Hepatic stellate cell (primary cell): ENCODE measurements at regions not wholly inside any gene's neighbourhood (a gene's known extent, or its start where the extent isn't known, plus 50 kb on each side); places are given as distances from the start of the nearest gene placed in this dataset.
"Not testable (repeated sequence)": the region's sequence is repeated elsewhere in the genome, so short reads cannot be mapped to it uniquely, and the experiment has no call there.

ENCODE experiments used
- DNase-seq: peaks from one replicate; pipeline ENCODE4 v3.0.0; 2011; ENCODE audit warnings: low spot score

DNA sequence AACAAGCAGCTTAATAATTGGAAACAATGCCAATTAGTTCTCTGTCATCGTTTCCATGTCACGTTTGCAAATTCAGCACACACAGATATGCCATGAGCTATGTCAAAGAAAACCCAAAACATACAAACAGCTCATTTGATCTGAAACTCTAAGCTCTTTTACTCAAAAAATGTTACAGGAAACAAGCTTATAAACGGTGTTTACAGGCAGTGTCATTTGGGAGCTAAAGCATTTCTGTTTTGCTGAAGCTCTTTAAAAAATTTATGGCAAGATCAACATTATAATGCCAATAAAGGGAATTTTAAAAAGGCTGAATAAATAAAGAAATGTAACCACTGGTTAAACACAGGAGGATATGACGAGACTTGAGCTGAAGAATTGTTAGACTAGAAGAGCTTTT lies 94.0 kb upstream of the HS3ST2 start:
- DNase-seq, result no peak

DNA sequence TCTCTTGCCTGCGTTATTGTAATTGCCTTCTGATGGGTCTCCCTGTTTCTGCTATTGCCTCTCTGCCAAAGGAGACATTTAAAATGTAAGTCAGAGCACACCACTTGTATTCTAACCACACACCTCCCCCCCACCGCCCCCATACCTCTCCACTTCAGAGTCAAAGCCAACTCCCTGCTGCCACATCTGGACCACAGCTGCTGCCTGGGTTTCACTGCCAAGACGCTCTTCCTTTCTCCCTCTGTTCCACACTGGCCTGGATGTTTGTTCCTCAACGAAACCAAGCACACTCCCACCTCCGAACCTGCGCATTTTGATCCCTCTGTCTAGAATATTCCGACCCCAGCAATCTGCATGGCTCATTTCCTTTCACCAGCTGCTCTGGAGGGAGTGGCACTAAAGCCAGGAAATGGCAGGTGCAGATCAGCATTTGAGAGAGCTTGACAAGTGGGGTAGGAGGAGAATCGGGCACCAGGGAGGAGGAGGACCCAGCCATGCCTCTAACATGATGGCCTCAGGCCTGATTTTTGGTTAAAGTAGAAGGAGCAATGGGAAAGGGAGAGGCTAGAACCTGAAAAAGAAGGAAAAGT lies 92.4 kb upstream of the HS3ST2 start:
- no peak for DNase-seq

DNA sequence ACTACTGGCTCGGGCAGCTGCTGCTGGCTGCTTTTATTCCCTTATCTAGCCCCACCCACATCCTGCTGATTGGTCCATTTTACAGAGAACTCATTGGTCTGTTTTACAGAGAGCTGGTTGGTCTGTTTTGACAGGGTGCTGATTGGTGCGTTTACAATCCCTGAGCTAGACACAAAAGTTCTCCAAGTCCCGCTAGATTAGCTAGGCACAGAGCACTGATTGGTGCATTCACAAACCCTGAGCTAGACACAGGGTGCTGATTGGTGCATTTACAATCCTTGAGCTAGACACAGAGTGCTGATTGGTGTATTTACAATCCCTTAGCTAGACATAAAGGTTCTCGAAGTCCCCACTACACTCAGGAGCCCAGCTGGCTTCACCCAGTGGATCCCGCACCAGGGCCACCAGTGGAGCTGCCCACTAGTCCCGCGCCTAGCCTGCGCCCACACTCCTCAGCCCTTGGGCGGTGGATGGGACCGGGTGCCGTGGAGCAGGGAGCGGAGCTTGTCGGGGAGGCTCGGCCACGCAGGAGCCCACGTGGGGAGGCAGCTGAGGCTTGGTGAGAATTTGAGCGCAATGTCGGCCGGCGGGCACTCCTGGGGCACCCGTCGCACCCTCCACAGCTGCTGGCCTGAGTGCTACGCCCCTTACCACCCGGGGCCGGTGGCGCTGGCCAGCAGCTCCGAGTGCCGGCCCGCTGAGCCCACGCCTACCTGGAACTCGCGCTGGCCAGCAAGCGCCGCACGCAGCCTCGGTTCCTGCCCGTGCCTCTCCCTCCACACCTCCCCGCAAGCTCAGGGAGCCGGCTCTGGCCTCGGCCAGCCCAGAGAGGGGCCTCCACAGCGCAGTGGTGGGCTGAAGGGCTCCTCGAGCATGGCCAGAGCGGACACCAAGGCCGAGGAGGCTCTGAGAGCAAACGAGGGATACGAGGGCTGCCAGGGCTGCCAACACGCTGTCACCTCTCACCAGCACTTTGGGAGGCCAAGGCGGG lies 91.1 kb upstream of the HS3ST2 start:
- DNase-seq, result not testable (repeated sequence)

DNA sequence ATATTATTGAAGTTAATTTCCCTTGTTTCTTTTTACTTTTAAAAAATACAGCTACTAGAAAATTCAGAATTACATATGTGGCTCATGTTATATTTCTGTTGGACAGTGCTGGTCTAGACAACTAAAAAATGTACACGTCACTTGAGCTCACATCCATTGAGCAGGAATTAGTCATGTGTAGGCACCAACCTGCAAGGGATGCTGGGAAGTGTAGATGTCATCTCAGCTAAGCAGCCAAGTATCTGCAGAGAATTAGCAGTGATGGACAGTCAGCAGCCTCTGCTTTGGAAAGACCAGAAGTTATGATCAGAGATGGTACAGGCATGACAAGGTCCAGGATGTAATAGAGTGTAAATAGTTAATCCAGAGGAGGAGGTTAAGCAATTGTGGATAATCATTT lies 87.1 kb upstream of the HS3ST2 start:
- DNase-seq, result no peak

- no peak for DNase-seq
Measured at GRCh38 chr16:22727285-22728166, 86.4 kb upstream of the HS3ST2 start.

- DNase-seq, result no peak
Measured at GRCh38 chr16:22728167-22728836, 85.7 kb upstream of the HS3ST2 start.

- DNase-seq, result no peak
Measured at GRCh38 chr16:22732400-22732799, 81.6 kb upstream of the HS3ST2 start.

DNA sequence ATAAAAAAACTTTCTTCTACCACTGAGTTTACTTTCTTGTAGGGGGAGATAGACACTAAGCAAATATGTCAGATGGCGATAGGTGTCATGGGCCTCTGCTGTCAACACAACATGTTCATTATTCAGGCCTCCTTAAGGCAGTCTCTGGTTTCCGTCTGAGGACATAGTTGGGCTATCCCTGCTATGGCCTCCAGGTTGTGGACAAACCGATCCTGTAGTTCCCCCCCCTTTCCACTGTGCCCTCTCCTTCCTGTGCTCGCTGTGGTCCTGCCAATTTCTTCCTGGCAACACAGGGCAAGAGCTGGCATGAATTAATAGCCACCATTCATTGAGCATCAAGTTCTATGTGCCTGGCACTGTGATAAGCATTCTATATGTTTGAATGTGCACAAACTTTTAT lies 81.0 kb upstream of the HS3ST2 start:
- DNase-seq, result no peak

- DNase-seq, result no peak
Measured at GRCh38 chr16:22734368-22734767, 79.6 kb upstream of the HS3ST2 start.

GRCh38 chr16:22736791-22737190 lies 77.2 kb upstream of the HS3ST2 start:
- no peak for DNase-seq

GRCh38 chr16:22739077-22739476 lies 74.9 kb upstream of the HS3ST2 start:
- DNase-seq, result no peak

GRCh38 chr16:22743401-22743800 lies 70.6 kb upstream of the HS3ST2 start:
- no peak for DNase-seq

- no peak for DNase-seq
Measured at GRCh38 chr16:22751104-22751667, 62.8 kb upstream of the HS3ST2 start.

- no peak for DNase-seq
Measured at GRCh38 chr16:22751685-22752084, 62.3 kb upstream of the HS3ST2 start.

GRCh38 chr16:22753451-22753850 lies 60.5 kb upstream of the HS3ST2 start:
- DNase-seq, result no peak

DNA sequence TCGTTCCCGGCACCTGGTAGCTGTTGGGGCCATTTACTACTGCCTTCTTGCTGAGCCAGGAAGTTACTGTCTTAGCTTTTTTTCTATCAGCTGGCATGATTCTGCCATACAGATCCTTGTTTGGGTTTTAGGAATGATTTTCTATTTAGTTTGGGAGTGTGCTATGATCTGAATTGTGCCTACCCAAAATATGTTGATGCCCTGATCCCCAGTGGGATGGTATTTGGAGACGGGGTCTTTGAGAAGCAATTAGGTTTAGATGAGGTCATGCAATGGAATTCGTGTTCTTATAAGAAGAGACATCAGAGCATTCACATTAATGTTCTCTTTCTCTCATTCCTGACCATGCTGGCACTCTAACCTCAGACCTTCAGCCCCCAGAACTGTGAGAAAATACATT lies 59.4 kb upstream of the HS3ST2 start:
- DNase-seq, result no peak

DNA sequence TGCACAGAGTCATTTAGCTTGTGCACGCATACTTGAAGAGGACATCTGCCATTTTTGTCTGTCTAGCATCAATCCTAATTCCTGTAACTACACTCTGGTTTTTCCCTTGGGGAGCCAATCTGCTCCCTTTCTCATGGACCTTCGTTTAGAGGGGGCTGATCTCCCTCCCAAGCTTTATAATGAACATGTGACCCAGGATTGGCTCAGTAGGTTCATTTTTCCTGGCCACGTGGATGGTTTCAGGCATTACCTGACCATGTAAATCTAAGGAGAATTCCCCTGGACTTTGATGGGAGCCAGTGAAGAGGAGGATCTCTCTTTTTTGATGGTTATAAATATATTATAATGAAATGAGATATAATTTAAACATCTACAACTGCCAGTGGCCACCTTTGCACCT lies 56.8 kb upstream of the HS3ST2 start:
- no peak for DNase-seq

DNA sequence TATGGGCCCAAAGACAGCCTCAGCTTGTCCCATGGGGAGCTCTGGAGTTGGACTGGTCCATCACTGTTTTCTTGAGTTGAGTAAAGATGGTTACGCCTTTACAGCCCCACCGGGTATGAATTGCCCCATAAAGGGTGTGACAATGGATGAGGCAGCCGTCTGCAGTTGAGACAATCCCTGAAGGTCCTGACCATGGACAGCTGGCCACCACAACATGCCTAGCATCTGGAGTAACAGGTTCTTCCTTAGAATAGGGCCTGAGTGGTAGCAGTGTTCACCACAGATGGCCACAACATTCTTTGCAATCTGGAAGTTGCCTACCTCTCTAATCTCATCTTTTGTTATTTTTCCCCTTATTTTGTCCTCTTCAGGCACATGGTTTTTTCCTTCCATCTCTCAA lies 51.5 kb upstream of the HS3ST2 start:
- no peak for DNase-seq

DNA sequence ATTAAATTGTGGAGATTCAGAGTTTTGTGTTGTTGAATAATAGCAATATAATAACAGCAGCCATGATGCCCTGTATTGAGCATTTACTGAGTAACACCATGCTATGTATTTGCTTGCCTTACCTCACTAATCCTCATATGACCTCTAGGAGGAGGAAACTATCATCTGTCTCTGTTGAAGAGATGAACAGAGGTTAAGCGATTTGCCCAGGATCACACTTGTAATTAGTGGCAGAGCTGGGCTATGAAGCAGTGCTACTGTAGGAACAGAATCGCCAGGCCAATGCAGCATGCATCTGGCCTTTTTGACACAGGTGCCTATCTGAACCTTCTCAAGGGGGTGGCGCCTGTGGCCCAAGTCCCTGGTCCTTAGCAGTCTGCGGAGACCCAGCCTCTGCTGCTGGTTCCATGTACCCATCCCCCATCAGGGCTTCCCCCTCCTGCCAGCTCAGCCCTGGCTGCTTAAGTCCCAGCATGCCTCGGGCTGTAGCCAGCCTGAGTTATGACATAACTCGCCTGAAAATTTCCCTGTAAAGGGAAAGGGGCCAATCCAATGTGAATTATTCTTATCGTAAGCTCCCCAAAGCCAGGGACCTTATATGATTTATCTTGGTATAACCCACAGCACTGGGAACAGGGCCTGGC lies 50.4 kb upstream of the HS3ST2 start:
- DNase-seq, result no peak
